ENCODE measurements at regions not wholly inside any gene's neighbourhood (a gene's known extent, or its start where the extent isn't known, plus 50 kb on each side); places are given as distances from the start of the nearest gene placed in this dataset.

DNA sequence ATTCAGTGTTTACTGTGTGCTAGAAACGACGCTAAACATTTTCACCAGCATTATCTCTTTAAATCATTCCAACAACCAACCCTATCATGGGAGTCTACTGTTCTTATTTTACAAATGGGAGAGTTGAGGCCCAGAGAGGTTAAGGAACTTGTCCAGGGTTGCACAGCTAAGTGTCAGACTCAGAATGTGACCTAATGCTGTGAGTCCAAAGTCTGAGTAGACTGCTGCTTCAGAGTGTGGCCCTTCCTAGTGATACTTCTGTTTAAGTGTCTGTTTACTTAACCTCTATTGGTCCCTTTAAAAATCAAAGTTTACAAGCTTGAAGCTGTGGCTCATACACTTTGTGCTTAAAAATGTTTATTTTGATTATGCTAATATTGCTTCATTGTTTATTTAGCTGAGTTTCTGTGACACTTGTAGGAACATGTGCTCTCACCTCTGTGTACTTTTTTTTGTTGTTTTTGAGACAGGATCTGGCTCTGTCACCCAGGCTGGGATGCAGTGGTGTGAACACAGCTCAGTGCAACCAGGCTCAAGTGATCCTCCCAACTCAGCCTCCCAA is 84.4 kb upstream of the SYPL1 start:
- no peak for DNase-seq

DNA sequence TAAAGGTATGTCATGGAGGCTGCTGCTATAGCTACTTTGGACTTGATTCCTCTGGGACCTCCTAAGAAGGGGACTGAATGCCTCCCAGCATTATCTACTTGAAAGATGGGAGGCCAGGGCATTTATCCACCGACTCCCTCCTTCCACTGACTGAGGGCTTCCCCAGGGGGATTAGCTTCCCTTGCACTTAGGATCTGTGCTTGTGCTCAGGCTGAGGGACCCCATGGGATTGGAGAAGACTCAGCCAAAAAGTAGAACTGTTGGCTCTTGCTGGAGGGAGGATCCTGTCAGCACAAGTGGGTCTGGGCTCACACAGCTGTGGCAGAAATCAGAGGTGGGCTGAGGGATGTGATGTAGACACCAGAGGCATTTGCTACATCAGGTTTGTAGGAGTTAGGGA is 81.5 kb upstream of the SYPL1 start:
- DNase-seq, result no peak

DNA sequence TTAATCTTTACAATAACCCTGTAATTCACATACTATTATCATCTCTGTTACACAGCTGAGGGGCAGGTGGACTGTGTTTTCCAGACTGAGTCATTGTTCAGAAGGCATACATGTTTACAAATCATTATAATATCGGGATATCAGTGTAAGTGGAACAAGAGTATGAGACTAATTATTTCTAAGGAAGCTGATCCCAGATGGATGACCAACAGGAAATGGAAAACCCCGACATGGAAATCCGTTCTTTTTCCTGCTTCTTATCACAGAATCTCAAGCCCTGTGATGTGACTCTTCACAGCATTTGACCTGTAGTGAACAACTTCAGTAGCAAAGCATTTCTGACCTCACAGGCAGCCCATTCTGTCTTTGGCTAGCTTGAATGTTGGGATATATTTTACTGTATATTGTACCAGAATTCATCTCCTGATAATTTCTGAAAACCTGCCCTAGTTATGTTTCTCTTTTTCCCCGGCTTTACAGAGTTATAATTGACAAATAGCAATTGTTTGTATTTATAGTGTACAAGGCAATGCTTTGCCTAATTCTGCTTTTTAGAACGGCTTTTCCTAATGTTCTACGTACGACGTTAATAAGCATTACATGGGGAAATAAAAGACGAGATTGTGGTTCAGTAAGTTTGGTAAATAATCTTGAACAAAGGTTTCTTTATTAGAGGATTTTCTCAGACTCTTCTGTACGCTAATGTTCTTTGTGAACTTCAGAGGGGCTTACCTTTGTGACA is 78.6 kb upstream of the SYPL1 start:
- DNase-seq, result no peak

DNA sequence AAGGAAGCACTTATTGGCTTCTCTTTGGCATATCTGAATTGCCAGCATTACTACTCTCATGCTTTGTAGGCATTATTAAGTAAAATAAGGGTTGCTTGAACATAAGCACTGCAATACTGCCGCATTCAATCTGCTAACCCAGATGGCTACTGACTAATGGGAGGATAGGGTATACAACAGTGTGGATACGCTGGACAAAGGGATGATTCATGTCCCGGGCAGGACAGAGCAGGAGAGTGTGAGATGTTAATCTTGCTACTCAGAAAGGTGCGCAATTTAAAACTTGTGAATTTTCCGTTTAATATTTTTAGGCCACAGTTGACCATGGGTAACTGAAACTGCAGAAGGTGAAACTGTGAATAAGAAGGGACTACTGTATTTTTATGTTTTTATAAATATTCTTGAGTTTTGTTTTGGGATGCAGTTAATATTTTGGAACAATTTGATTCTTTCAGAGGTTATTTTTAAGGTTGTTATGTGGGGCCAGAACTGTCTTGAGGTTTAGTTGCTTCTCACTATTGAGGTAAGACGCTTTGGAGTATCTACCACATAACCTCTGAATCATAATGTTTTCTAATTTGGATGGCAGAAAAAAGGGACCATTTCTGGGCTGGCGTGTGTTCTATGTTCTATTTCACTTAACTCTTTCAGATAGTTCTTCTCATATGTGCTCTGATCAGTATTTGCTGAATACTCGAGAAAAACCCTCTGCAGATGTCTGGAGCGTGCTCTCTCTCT is 75.7 kb upstream of the SYPL1 start:
- no peak for DNase-seq

DNA sequence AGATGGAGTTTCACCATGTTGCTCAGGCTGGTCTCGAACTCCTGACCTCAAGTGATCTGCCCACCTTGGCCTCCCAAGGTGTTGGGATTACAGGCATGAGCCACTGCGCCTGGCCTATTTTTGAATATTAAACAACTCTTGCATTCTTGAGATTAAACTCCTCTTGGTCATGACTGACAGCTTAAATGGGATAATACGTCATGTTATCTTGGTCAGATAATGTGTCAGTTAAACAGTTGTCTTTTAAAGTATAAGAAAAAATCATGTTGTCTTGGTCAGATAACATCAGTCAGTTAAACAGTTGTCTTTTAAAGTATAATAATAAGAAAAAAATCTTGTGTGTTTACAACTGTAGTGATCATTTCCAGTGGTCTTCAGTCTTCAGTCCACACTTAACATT is 73.6 kb upstream of the SYPL1 start:
- no peak for DNase-seq

DNA sequence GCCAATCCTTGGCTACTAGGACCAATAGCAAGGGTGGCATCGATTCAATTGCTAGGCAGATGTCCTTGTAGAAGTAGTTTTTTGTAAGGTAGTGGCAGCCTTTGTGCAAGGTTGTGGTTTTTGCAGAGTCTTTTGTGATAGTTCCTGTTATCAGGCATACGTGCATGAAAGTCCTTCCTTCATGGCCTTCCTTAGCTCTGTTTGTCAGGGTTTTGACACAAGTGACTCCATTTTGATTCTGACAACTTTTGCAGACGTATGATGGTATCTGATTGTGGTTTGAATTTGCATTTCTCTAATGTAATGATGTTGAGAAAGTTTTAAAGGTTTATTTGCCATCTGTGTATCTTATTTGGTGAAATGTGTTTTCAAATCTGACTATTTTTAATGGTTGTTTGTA is 71.8 kb upstream of the SYPL1 start:
- no peak for DNase-seq

DNA sequence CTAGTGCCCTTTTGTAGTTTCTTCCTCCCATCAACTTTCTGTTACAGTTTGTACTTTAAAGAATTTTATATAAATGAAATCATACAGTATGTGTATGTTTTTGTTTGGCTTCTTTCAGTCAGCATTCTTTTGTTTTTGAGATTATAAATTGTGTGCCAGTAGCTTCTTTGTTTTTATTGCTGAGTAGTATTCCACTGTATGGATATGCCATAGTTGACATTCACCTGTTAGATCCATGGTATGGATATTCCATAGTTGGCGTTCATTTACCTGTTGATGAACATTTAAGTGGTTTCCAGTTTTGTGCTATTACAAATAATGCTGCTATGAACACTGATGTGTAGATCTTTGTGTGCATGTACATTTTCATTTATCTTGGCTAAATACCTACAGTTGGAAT is 70.8 kb upstream of the SYPL1 start:
- no peak for DNase-seq

DNA sequence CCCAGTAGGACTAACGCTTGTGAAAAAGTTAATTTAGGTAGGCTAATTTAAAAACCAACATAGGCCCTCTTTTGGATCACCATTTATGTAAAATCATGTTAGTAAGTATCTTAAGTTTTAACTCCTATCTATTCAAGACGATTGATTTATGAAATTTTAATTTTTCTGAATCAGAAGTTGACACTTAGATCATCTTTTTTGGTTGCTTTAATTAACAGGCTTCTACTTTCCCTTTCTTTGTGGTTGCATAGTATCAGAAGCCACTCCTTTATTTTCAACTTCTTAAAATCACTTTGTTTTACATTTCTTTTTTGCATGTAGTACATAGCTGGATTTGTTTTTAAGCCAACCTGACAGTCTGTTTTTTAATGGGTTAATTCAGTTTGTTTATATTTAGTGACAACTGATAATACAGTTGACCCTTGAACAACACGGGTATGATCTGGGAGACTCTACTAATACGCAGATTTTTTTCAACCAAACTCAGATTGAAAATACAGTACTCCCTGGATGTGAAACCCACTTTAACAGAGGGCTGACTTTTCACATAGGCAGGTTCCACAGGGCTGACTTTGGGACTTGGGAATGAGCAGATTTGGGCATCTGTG is 69.7 kb upstream of the SYPL1 start:
- DNase-seq, result no peak

DNA sequence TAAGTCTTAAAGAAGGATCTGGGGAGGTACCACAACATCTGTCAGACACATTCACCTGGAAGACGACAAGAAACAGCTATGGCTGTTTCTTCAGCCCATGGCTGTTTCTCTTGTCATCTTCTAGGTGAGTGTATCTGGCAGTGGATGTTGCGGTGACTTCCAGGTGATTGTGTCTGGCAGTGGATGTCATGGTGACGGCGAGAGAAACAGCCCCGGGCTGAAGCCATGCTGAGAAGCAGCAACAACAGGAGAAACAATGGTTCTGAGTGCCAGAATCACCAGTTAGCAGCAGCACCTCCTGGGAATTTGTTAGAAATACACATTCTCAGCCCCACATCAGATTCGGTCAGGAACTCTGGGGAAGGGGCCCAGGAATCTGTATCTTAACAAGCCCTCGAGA is 68.6 kb upstream of the SYPL1 start:
- DNase-seq, result no peak

DNA sequence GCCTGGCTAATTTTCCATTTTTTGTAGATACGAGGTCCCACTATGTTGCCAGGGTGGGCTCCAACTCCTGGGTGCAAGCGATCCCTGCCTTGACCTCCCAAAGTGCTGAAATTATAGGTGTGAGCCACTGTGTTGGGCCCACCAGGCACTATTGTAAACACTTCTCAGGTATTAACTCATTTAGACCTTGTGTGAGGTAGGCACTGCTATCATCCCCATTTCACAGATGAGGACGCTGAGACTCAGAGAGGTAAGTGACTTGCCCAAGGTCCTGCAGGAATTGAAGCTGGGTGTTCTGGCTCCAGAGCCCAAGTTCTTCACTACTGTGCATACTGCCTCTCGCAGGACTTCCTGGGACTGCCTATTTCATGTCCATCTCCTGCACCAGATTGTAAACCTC is 67.1 kb upstream of the SYPL1 start:
- no peak for DNase-seq

DNA sequence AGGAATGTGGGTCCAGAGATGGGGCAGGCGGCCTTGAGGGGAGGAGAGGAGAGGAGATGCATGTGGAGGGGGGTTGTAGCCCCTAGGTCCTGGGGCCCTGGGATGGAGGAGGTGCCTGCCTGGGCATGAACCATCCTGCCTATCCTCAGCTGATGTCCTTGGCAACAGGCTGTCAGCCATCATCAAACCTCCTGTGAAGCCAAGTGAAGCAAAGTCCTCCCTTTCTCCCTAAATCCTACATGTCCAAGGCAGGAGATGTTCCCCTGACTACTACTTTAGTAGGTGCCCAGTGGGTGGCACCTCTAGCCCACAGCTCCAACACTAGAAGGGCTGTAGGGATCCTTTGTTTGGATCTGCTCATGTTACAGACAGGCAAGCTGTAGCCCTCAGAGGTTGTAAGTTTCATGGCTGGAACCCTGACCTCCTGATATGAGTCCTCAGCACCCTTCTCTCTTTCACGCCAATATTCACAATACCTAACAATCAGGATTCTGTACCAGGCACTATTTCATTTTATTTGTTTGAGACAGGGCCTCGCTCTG is 66.6 kb upstream of the SYPL1 start:
- DNase-seq, result no peak

DNA sequence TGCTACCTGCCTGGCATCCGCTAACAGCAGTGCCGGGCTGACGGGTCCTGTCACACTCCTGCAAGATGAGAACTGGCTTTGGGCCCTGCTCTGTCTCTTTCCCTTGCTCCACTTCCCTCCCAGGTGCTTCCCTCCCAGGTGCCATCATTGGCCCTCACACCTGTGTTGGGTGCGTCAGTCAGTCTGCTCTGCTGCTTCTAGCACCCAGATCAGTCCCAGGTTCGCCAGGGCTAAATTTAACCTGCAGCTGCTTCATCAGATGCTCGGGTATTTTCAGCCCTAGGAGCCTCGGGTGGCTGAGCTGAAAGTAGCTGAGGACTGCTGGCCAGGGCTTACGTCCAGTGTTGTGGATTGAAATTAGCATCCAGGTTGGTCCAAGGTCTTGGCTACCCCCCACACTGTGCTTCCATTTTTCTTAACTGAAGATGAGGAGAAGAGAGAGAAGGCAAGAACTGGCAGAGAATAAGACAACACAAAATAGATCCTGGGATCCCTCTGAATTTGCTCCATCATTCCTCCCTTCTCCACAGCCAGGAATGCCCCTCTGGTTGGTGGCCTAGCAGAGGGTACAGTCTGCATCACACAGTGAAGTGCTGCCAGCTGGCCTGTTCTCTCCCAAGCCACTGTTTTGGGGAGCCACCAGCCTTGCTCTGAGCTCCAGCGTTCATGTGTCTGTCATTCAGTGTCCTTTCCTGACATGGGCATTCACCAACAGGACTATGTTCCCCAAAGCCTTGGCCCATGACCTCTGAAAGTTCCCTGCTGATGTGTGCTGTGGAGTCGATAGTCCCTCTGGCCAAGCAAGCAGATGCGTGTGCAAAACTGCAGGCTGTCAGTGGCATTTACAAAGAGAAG is 65.9 kb upstream of the SYPL1 start:
- DNase-seq, result peak in 1 of 14 donors; percentile 86

DNA sequence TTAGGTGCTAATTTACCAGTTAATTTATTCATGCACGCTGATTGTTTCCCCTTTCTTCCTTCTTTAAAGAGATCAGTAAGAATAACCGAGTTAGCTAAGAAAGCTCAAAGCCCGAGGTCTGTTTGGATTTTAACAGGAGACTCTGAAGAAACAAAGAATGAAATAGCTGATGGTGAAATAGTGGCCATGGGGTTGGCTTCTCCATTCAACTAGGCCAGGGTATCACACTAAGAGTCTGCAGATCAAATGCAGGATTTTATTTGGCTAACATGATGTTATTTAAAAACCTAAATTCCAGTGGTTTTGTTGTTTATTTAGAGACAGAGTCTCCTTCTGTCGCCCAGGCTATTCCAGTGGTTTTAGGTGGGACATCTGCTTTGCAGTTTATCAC is 65.2 kb upstream of the SYPL1 start:
- no peak for DNase-seq

DNA sequence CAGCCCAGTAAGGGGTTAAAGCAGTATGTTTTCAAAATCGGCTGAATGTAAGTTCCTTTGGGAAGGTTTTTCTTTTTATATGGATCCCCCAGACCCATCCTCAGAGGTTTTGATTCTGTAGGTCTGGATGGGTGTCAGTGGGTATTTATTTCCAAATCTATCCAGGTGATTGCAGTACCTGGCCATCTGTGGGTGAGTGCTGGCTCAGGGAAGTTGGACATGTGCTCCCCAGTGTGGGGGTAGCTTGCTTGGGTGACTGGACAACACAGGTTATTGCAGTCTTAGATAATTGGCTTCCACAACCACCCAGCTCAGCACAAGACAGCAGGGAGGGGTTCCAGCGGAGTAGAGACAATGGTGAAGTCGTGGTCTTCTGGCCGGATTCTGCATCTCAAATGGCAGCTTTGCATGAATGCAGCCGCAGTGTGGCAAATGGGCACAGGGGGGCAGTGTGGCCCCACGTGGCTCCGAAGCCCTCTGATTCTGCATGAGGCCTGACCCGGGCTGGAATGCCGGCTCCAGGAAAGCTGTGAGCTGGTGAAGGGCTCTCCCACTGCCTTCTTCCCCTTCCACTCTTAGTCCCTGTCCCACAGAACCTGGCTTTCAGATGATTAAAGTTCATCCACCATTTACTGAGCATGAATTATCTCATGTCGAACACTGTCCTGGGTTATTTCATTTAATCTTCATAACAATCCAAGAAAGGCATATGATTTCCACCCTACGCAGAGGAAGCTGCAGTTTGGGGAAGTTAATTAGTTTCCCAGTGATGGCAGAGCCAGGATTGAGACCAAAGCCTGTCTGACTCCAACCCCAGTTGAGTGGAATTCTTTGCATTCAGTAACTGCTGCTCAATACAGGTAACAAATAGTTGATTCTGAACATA is 64.5 kb upstream of the SYPL1 start:
- peak in 13 of 14 donors; percentile 16 to 76 (median 63) for DNase-seq

DNA sequence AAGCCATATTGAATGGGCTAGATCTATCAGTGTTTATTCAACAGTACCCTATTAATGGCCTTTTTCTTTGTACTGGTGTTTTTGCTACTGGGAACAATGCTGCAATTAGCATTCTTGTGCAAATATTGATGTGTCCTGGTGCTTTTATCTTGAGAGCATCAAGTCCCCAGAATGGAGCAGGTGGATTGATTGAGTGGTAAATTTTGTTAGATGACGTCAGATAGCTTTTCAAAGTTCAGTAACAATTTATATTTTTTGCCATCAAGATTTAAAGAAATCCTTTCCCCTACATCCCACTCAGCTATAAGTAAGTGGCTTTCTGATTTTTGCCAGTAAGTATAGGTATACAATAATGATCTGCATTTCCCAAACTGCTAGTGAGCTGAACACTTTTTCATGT is 63.4 kb upstream of the SYPL1 start:
- no peak for DNase-seq

DNA sequence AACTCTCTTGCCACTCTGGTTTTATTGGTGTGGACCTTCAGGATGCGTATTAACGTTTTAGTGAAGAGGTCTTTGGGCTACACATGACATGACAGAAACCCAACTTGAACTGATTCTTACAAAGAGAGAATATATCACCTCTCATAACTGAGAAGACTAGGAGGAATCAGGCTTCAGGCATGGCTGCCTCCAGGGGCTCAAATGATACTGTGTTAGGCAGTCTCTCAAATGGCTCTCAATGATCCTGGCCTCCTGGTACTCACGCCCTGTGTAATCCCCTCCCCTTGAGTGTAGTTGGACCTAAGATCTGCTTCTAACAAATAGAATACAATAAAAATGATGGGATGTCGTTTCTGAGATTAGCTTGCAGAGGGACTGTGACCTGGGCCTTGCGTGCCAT is 58.5 kb upstream of the SYPL1 start:
- DNase-seq, result no peak

DNA sequence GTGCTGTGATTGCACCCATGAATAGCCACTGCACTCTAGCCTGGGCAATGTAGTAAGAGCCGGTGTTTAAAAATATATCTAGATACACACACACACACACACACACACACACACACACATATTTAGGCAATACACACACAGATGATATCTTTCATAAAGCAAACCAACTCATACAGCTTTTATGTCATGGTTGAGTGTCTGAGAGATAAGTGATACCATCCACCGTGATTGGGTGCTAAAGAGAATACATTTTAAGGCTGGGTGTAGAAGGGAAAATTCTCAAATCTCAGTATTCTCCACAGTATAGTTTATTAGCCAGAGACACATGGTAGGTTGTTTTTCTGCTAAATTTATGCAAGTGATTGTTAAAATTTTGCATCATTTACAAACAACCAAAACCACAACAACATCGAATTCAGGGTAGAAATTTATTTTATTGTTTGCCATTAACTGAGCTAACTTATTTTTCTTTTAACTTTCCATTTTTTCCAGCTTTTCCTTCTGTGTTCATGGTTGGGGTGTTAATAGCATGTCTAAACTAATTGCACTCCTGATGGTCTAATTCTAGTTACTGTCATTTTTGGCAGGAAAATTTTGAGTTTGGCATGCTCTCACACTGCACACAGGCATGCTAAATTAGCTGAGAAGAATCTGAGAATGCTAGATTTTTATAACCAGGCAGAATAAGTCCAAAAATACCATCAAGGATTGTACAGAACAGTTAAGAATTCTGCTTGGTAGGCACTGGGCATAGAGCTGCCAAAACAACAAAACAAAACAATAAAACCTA is 57.9 kb upstream of the SYPL1 start:
- DNase-seq, result peak in 1 of 14 donors; percentile 77

DNA sequence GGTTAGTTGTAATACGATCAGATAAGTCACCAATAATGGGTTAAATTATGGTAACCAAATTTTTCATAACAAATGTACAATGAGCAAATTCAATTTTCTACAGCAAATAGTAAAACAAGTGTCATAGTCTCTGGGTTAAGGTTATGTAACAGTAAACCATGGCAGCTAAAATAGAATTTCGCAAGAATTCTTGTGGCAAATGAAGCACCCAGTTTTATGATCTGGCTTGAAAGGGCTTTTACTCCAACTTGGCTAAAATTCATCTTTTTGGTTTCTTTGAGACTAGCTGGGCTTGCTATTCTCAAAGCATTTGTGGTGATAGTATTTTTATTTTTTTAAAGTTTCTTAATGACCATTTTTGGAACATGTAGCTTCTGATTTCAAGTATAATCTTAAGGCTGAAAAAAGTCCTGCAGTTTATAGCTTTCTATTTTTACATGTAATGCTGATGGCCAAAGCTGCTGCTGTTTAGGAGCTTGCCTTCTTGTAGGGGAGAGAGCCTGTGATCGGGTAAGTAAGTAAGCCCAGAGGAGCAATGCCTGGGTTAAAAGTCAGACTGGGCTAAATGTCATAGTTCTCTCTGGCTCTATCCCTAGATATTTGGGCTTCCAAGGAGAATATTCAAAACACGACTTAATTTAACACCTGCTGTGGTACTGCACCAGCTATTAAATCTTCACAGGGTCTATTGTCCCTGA is 55.5 kb upstream of the SYPL1 start:
- DNase-seq, result no peak

DNA sequence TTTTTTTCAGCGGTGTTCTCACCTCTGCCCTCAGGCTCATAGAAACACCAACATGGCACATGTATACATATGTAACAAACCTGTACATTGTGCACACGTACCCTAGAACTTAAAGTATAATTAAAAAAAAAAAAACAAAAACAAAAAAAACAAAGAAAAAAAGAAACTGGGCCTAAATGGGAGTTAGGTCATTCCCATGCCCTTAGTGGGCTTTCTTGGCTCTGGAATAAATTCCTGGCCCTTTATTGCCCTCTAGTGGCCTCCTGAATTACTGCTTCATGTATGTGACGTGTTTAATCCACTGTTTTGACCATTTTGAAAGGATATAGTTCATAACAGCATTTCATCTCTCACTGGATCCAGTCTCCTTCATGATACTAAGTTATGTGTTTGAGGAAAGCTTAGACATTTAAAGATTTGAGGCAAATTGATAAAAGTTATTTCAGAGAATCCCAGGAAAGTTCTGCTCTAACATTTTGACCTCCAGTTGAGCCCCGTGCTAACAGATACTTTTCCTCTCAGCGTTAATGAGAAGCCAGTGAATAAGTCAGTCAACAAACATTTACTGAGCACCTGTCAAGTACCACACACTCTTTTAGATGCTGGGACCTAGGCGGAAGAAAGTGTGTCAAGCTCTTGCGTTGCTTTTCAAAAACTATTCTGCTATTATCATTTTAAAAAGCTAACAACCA is 54.7 kb upstream of the SYPL1 start:
- DNase-seq, result peak in 1 of 14 donors; percentile 19
